T-helper 1 cell treated with Interleukin-12 subunit alpha and Interleukin-12 subunit beta and Interleukin-4 antibody, amounts not matched to agents 30 μg/mL and 1 μg/mL, for 36 hours (primary cell): ENCODE measurements at regions not wholly inside any gene's neighbourhood (a gene's known extent, or its start where the extent isn't known, plus 50 kb on each side); places are given as distances from the start of the nearest gene placed in this dataset.

ENCODE experiments used
- H3K27ac Mint-ChIP-seq: one replicate; pipeline ENCODE4 v1.8.0; 2021; ENCODE audit warnings: mild to moderate bottlenecking, mixed read lengths
- H3K27me3 Mint-ChIP-seq: one replicate; pipeline ENCODE4 v1.8.0; 2021; ENCODE audit warnings: low read depth, mixed read lengths
- H3K36me3 Mint-ChIP-seq: one replicate; pipeline ENCODE4 v1.8.0; 2021; ENCODE audit warnings: low read depth, mixed read lengths
- H3K4me1 Mint-ChIP-seq: one replicate; pipeline ENCODE4 v1.8.0; 2021; ENCODE audit warnings: low read depth, mixed read lengths
- H3K4me3 Mint-ChIP-seq: one replicate; pipeline ENCODE4 v1.8.0; 2021; ENCODE audit warnings: mild to moderate bottlenecking, moderate library complexity, mixed read lengths
- H3K9me3 Mint-ChIP-seq: one replicate; pipeline ENCODE4 v1.8.0; 2021; ENCODE audit warnings: mixed read lengths

GRCh38 chr20:51890003-51890402, 87.7 kb upstream of the SALL4 start:
- no peaks in the 10 kb centered on the region for H3K36me3 Mint-ChIP-seq
- no peak overlapping the region for H3K27ac Mint-ChIP-seq
- no peaks in the 10 kb centered on the region for H3K9me3 Mint-ChIP-seq
- H3K4me1 Mint-ChIP-seq: no peaks in the 10 kb centered on the region
- no peak overlapping the region for H3K4me3 Mint-ChIP-seq
- H3K27me3 Mint-ChIP-seq: no peaks in the 10 kb centered on the region

- Mint-ChIP-seq H3K36me3 (no peaks in the 10 kb centered on the region), H3K9me3 (no peaks in the 10 kb centered on the region), H3K4me3 (no peak overlapping the region), H3K27ac (no peak overlapping the region), H3K27me3 (no peaks in the 10 kb centered on the region), H3K4me1 (no peaks in the 10 kb centered on the region)
Observed at GRCh38 chr20:51889466-51889865, 87.1 kb upstream of the SALL4 start.

GRCh38 chr20:51888291-51888690, 86.0 kb upstream of the SALL4 start:
- no peaks in the 10 kb centered on the region for H3K36me3 Mint-ChIP-seq
- H3K4me3 Mint-ChIP-seq: no peak overlapping the region
- H3K9me3 Mint-ChIP-seq: no peaks in the 10 kb centered on the region
- H3K27me3 Mint-ChIP-seq: no peaks in the 10 kb centered on the region
- no peaks in the 10 kb centered on the region for H3K4me1 Mint-ChIP-seq
- no peak overlapping the region for H3K27ac Mint-ChIP-seq

- Mint-ChIP-seq H3K27me3 (no peaks in the 10 kb centered on the region), H3K9me3 (no peaks in the 10 kb centered on the region), H3K27ac (no peak overlapping the region), H3K36me3 (no peaks in the 10 kb centered on the region), H3K4me3 (no peak overlapping the region), H3K4me1 (no peaks in the 10 kb centered on the region)
Observed at GRCh38 chr20:51886891-51887608, 84.7 kb upstream of the SALL4 start.

GRCh38 chr20:51886341-51886740, 84.0 kb upstream of the SALL4 start:
- H3K36me3 Mint-ChIP-seq: no peaks in the 10 kb centered on the region
- H3K27me3 Mint-ChIP-seq: no peaks in the 10 kb centered on the region
- H3K4me1 Mint-ChIP-seq: no peaks in the 10 kb centered on the region
- no peak overlapping the region for H3K27ac Mint-ChIP-seq
- no peaks in the 10 kb centered on the region for H3K9me3 Mint-ChIP-seq
- no peak overlapping the region for H3K4me3 Mint-ChIP-seq

GRCh38 chr20:51884561-51884960, 82.2 kb upstream of the SALL4 start:
- Mint-ChIP-seq H3K27me3 (no peaks in the 10 kb centered on the region), H3K4me1 (no peaks in the 10 kb centered on the region), H3K36me3 (no peaks in the 10 kb centered on the region), H3K4me3 (no peak overlapping the region), H3K9me3 (no peaks in the 10 kb centered on the region), H3K27ac (no peak overlapping the region)

- Mint-ChIP-seq H3K36me3 (no peaks in the 10 kb centered on the region), H3K9me3 (no peaks in the 10 kb centered on the region), H3K4me1 (no peaks in the 10 kb centered on the region), H3K4me3 (no peak overlapping the region), H3K27me3 (no peaks in the 10 kb centered on the region), H3K27ac (no peak overlapping the region)
Observed at GRCh38 chr20:51880188-51880587, 77.9 kb upstream of the SALL4 start.

- Mint-ChIP-seq H3K36me3 (no peaks in the 10 kb centered on the region), H3K4me1 (no peaks in the 10 kb centered on the region), H3K27ac (no peak overlapping the region), H3K9me3 (no peaks in the 10 kb centered on the region), H3K27me3 (peaks cover 4% of the 10 kb centered on the region), H3K4me3 (no peak overlapping the region)
Observed at GRCh38 chr20:51876313-51876940, 74.1 kb upstream of the SALL4 start.

- H3K27me3 Mint-ChIP-seq: peaks cover 4% of the 10 kb centered on the region
- H3K9me3 Mint-ChIP-seq: no peaks in the 10 kb centered on the region
- no peaks in the 10 kb centered on the region for H3K36me3 Mint-ChIP-seq
- no peak overlapping the region for H3K27ac Mint-ChIP-seq
- no peak overlapping the region for H3K4me3 Mint-ChIP-seq
- no peaks in the 10 kb centered on the region for H3K4me1 Mint-ChIP-seq
Observed at GRCh38 chr20:51873652-51874051, 71.3 kb upstream of the SALL4 start.

GRCh38 chr20:51871943-51872342, 69.6 kb upstream of the SALL4 start:
- H3K4me1 Mint-ChIP-seq: no peaks in the 10 kb centered on the region

GRCh38 chr20:51869002-51869401, 66.7 kb upstream of the SALL4 start:
- no peaks in the 10 kb centered on the region for H3K36me3 Mint-ChIP-seq
- no peak overlapping the region for H3K4me3 Mint-ChIP-seq
- no peaks in the 10 kb centered on the region for H3K4me1 Mint-ChIP-seq
- H3K27ac Mint-ChIP-seq: no peak overlapping the region
- H3K9me3 Mint-ChIP-seq: no peaks in the 10 kb centered on the region
- H3K27me3 Mint-ChIP-seq: peaks cover 4% of the 10 kb centered on the region

More at GRCh38 chr20:51871943-51872342, 69.6 kb upstream of the SALL4 start:
- H3K9me3 Mint-ChIP-seq: no peaks in the 10 kb centered on the region
- no peaks in the 10 kb centered on the region for H3K36me3 Mint-ChIP-seq
- no peak overlapping the region for H3K4me3 Mint-ChIP-seq
- no peak overlapping the region for H3K27ac Mint-ChIP-seq
- H3K27me3 Mint-ChIP-seq: peaks cover 4% of the 10 kb centered on the region

GRCh38 chr20:51867251-51867650, 64.9 kb upstream of the SALL4 start:
- no peaks in the 10 kb centered on the region for H3K27me3 Mint-ChIP-seq
- no peaks in the 10 kb centered on the region for H3K9me3 Mint-ChIP-seq
- H3K27ac Mint-ChIP-seq: no peak overlapping the region
- no peaks in the 10 kb centered on the region for H3K4me1 Mint-ChIP-seq
- no peaks in the 10 kb centered on the region for H3K36me3 Mint-ChIP-seq
- no peak overlapping the region for H3K4me3 Mint-ChIP-seq

GRCh38 chr20:51864967-51865366, 62.6 kb upstream of the SALL4 start:
- no peaks in the 10 kb centered on the region for H3K4me1 Mint-ChIP-seq
- H3K27me3 Mint-ChIP-seq: no peaks in the 10 kb centered on the region
- no peak overlapping the region for H3K4me3 Mint-ChIP-seq
- no peaks in the 10 kb centered on the region for H3K36me3 Mint-ChIP-seq
- no peaks in the 10 kb centered on the region for H3K9me3 Mint-ChIP-seq
- H3K27ac Mint-ChIP-seq: no peak overlapping the region

- no peaks in the 10 kb centered on the region for H3K4me1 Mint-ChIP-seq
- no peak overlapping the region for H3K27ac Mint-ChIP-seq
- H3K27me3 Mint-ChIP-seq: no peaks in the 10 kb centered on the region
- no peaks in the 10 kb centered on the region for H3K36me3 Mint-ChIP-seq
- H3K9me3 Mint-ChIP-seq: no peaks in the 10 kb centered on the region
- no peak overlapping the region for H3K4me3 Mint-ChIP-seq
Observed at GRCh38 chr20:51862796-51863195, 60.5 kb upstream of the SALL4 start.

GRCh38 chr20:51861726-51862466, 59.6 kb upstream of the SALL4 start:
- Mint-ChIP-seq H3K4me1 (no peaks in the 10 kb centered on the region), H3K27ac (no peak overlapping the region), H3K9me3 (no peaks in the 10 kb centered on the region), H3K4me3 (no peak overlapping the region), H3K27me3 (no peaks in the 10 kb centered on the region), H3K36me3 (no peaks in the 10 kb centered on the region)
